Colonic mucosa (tissue), 4 donors: ENCODE measurements at regions not wholly inside any gene's neighbourhood (a gene's known extent, or its start where the extent isn't known, plus 50 kb on each side); places are given as distances from the start of the nearest gene placed in this dataset.
"Not testable (repeated sequence)": the region's sequence is repeated elsewhere in the genome, so short reads cannot be mapped to it uniquely, and the experiment has no call there.

ENCODE experiments used
- DNase-seq: peaks from one replicate; pipeline ENCODE4 v3.0.0-alpha.2; 2020
- H3K27ac ChIP-seq: fragments of 200-600 bp; one replicate; pipeline ENCODE4 v1.8.0; 2021
- H3K27me3 ChIP-seq: fragments of 200-600 bp; one replicate; pipeline ENCODE4 v1.8.0; 2021
- H3K36me3 ChIP-seq: fragments of 200-600 bp; one replicate; pipeline ENCODE4 v1.8.0; 2021
- H3K4me1 ChIP-seq: fragments of 200-600 bp; one replicate; pipeline ENCODE4 v1.8.0; 2021; ENCODE audit warnings: mild to moderate bottlenecking
- H3K4me3 ChIP-seq: fragments of 200-600 bp; one replicate; pipeline ENCODE4 v1.8.0; 2021
- H3K9ac ChIP-seq, 2 donors: one replicate each; pipeline ENCODE4 v1.7.0; 2013; ENCODE audit warnings: control low read depth in 2 of 2, low read depth in 2 of 2, low read length in 2 of 2
- H3K9me3 ChIP-seq: fragments of 200-600 bp; one replicate; pipeline ENCODE4 v1.8.0; 2021
- intact Hi-C: fragments of 100-400 bp; cut with DNase I; formaldehyde crosslinking; loops from one replicate; pipeline ENCODE4 v1.14.1; 2022
- TF ChIP-seq, protein P1 (sequence below): fragments of 200-600 bp; IDR thresholded peaks from one replicate; pipeline ENCODE4 v1.8.0; 2022; ENCODE audit warnings: antibody characterized with exemption, mild to moderate bottlenecking
- donor health status: healthy.
- donor health status: DM: no; HTN: no; CAD: no.
- donor health status: DM: no; HTN: no; CAD: no.

DNA sequence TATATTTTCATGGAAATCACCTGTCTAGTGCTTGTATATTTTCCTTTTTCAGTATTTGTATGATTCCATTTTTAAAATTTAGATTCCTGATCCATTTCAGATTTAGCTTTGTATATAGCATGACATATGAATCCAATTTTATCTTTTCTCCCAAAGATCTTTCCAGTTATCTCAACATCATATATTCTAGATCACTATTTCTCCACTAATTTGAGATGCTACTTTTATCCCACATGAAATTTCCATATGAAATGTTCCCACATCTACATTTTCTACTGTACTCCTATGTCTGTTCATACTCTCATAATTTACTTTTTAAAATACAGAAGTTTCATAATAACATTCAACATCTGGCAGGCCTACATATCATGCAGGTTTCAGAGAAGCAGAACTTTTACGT lies 1784.1 kb downstream of the SLITRK5 start:
- Histone ChIP-seq H3K27me3 (no peaks in the 10 kb centered on the region), H3K9ac (no peak overlapping the region), H3K27ac (no peak overlapping the region), H3K4me3 (no peak overlapping the region), H3K36me3 (no peaks in the 10 kb centered on the region), H3K9me3 (no peaks in the 10 kb centered on the region), H3K4me1 (no peaks in the 10 kb centered on the region)
- TF ChIP-seq, protein P1, sequence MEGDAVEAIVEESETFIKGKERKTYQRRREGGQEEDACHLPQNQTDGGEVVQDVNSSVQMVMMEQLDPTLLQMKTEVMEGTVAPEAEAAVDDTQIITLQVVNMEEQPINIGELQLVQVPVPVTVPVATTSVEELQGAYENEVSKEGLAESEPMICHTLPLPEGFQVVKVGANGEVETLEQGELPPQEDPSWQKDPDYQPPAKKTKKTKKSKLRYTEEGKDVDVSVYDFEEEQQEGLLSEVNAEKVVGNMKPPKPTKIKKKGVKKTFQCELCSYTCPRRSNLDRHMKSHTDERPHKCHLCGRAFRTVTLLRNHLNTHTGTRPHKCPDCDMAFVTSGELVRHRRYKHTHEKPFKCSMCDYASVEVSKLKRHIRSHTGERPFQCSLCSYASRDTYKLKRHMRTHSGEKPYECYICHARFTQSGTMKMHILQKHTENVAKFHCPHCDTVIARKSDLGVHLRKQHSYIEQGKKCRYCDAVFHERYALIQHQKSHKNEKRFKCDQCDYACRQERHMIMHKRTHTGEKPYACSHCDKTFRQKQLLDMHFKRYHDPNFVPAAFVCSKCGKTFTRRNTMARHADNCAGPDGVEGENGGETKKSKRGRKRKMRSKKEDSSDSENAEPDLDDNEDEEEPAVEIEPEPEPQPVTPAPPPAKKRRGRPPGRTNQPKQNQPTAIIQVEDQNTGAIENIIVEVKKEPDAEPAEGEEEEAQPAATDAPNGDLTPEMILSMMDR: no peak
- intact Hi-C loops: no loop called here
- no peak for DNase-seq

DNA sequence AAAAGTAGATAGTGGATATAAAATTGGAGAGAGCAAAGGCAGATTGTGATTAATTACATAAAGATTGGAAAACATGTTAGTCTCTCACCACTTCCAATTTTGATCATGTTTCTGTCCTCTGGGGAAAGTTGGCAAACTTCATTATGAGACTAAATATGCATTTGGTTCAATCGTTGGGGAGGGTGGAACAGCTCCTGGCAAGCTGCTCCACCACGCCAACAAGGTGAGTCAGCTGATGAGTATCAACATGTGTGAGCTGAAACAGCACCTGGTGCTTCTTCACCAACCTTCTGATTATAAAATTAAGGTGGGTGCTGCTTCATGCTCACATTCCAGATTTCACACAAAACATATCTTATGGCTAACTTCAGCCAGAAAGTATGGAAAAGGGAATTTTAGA lies 1784.6 kb downstream of the SLITRK5 start:
- Histone ChIP-seq H3K4me3 (no peak overlapping the region), H3K27me3 (no peaks in the 10 kb centered on the region), H3K4me1 (no peaks in the 10 kb centered on the region), H3K36me3 (no peaks in the 10 kb centered on the region), H3K27ac (no peak overlapping the region), H3K9me3 (no peaks in the 10 kb centered on the region), H3K9ac (no peak overlapping the region)
- intact Hi-C loops: no loop called here
- TF ChIP-seq, protein P1: no peak
- DNase-seq: no peak

DNA sequence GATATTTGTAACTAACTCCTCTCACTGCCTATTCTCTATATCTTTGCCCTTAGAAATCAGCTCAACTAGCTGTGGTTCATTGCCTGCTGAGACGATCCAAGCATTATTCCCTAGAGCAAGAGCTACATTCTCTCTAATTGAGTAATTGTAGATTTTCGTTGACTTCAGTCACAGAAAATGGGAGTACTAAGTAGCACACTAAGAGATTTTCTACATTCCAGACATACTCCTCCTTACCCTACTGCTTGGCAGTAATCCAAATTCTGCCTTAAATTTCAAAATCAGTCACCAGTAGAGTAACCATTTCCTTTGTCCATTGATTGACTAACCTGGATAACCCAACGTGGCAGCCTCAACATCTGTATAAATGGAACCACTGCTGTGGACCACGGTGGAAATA lies 1786.8 kb downstream of the SLITRK5 start:
- H3K27me3 ChIP-seq: no peaks in the 10 kb centered on the region
- H3K9me3 ChIP-seq: no peaks in the 10 kb centered on the region
- intact Hi-C loops: no loop called here
- no peak overlapping the region for H3K27ac ChIP-seq
- no peak overlapping the region for H3K9ac ChIP-seq
- TF ChIP-seq, protein P1: no peak
- DNase-seq: no peak
- no peak overlapping the region for H3K4me3 ChIP-seq
- H3K4me1 ChIP-seq: no peaks in the 10 kb centered on the region
- H3K36me3 ChIP-seq: no peaks in the 10 kb centered on the region

DNA sequence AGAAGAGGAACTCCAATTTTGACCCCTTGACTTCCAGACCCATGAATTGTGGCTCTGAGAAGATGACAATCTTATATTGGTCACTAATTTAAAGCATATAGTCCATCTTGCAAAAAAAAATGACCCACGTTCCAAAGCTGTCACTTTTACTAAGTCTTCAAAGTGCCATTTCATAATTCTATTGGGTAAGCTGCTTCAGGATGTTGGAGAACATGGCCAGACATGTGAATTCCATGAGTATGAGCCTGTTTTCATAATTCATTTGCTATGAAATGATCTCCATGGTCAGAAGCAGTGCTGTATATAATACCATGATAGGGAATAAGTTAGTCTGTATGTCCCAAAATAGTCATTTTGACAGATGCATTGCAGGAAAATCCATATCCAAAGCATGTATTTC lies 1787.3 kb downstream of the SLITRK5 start:
- TF ChIP-seq, protein P1: no peak
- Histone ChIP-seq H3K4me3 (no peak overlapping the region), H3K4me1 (no peaks in the 10 kb centered on the region), H3K9ac (no peak overlapping the region), H3K36me3 (no peaks in the 10 kb centered on the region), H3K27ac (no peak overlapping the region), H3K9me3 (no peaks in the 10 kb centered on the region), H3K27me3 (no peaks in the 10 kb centered on the region)
- no peak for DNase-seq
- intact Hi-C loops: no loop called here

DNA sequence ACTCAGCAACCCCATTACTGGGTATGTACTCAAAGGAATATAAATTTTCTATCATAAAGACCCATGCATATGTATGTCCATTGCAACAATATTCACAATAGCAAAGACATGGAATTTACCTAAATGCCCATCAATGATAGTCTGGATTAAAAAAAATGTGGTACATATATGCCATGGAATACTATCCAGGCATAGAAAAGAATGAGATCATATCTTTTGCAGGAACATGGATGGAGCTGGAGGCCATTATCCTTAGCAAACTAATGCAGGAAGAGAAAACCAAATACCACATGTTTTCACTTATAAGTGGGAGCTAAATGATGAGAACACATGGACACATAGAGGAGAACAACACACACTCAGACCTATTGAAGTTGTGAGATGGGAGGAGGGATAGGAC lies 1789.7 kb downstream of the SLITRK5 start:
- not testable (repeated sequence) for DNase-seq, H3K4me3 ChIP-seq, H3K27me3 ChIP-seq

DNA sequence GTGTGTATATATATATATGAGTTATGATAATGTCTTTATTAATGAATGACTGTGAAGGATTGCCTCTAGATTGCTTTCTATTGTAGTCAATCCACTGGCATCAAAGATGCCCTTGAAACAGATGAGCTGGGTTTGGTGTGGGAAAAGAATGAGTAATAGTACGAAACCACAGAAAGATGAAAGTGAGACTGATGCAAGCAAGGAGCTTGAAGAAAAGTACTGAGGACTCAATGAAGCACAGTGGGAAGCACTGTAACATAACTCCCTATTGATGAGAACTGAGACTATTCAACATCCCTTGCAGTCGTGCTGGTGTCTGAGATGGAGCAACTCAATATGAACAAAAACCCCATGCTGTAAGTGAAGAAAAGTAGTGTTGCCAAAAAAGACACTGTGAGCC lies 1794.2 kb downstream of the SLITRK5 start:
- intact Hi-C loops: no loop called here
- Histone ChIP-seq H3K4me3 (no peak overlapping the region), H3K27me3 (no peaks in the 10 kb centered on the region), H3K4me1 (no peaks in the 10 kb centered on the region), H3K9me3 (no peaks in the 10 kb centered on the region), H3K9ac (no peak overlapping the region), H3K27ac (no peak overlapping the region), H3K36me3 (no peaks in the 10 kb centered on the region)
- no peak for DNase-seq
- TF ChIP-seq, protein P1: no peak

More for the DNA sequence above, 1789.7 kb downstream of the SLITRK5 start:
- H3K9me3 ChIP-seq, H3K36me3 ChIP-seq, H3K27ac ChIP-seq, intact Hi-C loops, H3K4me1 ChIP-seq, H3K9ac ChIP-seq: not testable (repeated sequence)
